ENCODE measurements at regions not wholly inside any gene's neighbourhood (a gene's known extent, or its start where the extent isn't known, plus 50 kb on each side); places are given as distances from the start of the nearest gene placed in this dataset.

DNA sequence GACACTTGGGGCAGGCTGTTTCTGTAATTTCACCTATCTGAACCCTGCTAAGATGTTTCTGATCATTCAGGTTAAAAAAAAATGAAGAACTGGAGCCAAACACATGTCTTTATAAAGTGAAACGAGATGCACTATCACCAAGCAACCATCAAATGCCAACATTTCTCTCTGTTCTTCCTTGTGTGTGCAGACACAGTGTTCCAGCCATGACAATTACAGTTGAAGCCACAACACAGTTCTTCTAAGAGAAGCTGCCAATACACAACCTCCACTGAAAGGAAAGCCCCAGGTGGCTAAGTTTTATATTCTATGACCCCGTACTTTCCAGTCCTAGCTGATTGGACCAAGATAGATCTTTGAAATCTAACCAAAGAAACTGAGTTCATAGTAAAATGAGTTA, 181.8 kb downstream of the RAD51AP2 start:
- TF ChIP-seq POLR2A (IDR thresholded peaks at IDR 0.05) (no peak), POLR2AphosphoS5 (IDR thresholded peaks at IDR 0.05) (no peak)
- TF ChIP-seq, protein P1, sequence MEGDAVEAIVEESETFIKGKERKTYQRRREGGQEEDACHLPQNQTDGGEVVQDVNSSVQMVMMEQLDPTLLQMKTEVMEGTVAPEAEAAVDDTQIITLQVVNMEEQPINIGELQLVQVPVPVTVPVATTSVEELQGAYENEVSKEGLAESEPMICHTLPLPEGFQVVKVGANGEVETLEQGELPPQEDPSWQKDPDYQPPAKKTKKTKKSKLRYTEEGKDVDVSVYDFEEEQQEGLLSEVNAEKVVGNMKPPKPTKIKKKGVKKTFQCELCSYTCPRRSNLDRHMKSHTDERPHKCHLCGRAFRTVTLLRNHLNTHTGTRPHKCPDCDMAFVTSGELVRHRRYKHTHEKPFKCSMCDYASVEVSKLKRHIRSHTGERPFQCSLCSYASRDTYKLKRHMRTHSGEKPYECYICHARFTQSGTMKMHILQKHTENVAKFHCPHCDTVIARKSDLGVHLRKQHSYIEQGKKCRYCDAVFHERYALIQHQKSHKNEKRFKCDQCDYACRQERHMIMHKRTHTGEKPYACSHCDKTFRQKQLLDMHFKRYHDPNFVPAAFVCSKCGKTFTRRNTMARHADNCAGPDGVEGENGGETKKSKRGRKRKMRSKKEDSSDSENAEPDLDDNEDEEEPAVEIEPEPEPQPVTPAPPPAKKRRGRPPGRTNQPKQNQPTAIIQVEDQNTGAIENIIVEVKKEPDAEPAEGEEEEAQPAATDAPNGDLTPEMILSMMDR (IDR thresholded peaks at IDR 0.05) = no peak
